ENCODE measurements at regions not wholly inside any gene's neighbourhood (a gene's known extent, or its start where the extent isn't known, plus 50 kb on each side); places are given as distances from the start of the nearest gene placed in this dataset.
"Not testable (repeated sequence)": the region's sequence is repeated elsewhere in the genome, so short reads cannot be mapped to it uniquely, and the experiment has no call there.

GRCh38 chr3:73179601-73180000 lies 118.1 kb downstream of the EBLN2 start:
- DNase-seq (ENCODE audit: low read depth) = no peak

- no peak for DNase-seq (ENCODE audit: low read depth)
Measured at GRCh38 chr3:73186741-73187140, 125.3 kb downstream of the EBLN2 start.

GRCh38 chr3:73187328-73187727 lies 125.9 kb downstream of the EBLN2 start:
- DNase-seq (ENCODE audit: low read depth) = no peak

GRCh38 chr3:73188707-73189106 lies 127.2 kb downstream of the EBLN2 start:
- no peak for DNase-seq (ENCODE audit: low read depth)

- no peak for DNase-seq (ENCODE audit: low read depth)
Measured at GRCh38 chr3:73192036-73192738, 130.7 kb downstream of the EBLN2 start.

GRCh38 chr3:73193943-73194342 lies 132.5 kb downstream of the EBLN2 start:
- not testable (repeated sequence) for DNase-seq (ENCODE audit: low read depth)

- DNase-seq (ENCODE audit: low read depth) = no peak
Measured at GRCh38 chr3:73197187-73197586, 135.7 kb downstream of the EBLN2 start.

GRCh38 chr3:73203101-73203500 lies 141.6 kb downstream of the EBLN2 start:
- DNase-seq (ENCODE audit: low read depth) = no peak

GRCh38 chr3:73203633-73204032 lies 142.2 kb downstream of the EBLN2 start:
- no peak for DNase-seq (ENCODE audit: low read depth)

GRCh38 chr3:73204841-73205240 lies 143.4 kb downstream of the EBLN2 start:
- DNase-seq (ENCODE audit: low read depth) = no peak

- no peak for DNase-seq (ENCODE audit: low read depth)
Measured at GRCh38 chr3:73206030-73206429, 144.6 kb downstream of the EBLN2 start.

GRCh38 chr3:73207946-73208440 lies 146.5 kb downstream of the EBLN2 start:
- DNase-seq (ENCODE audit: low read depth) = no peak

- no peak for DNase-seq (ENCODE audit: low read depth)
Measured at GRCh38 chr3:73210759-73211158, 149.3 kb downstream of the EBLN2 start.

GRCh38 chr3:73212683-73213082 lies 151.2 kb downstream of the EBLN2 start:
- no peak for DNase-seq (ENCODE audit: low read depth)

- DNase-seq (ENCODE audit: low read depth) = no peak
Measured at GRCh38 chr3:73213896-73214295, 152.4 kb downstream of the EBLN2 start.

- DNase-seq (ENCODE audit: low read depth) = no peak
Measured at GRCh38 chr3:73214846-73215245, 153.4 kb downstream of the EBLN2 start.

- DNase-seq (ENCODE audit: low read depth) = no peak
Measured at GRCh38 chr3:73215281-73215680, 153.8 kb downstream of the EBLN2 start.

- DNase-seq (ENCODE audit: low read depth) = no peak
Measured at GRCh38 chr3:73215901-73216300, 154.4 kb downstream of the EBLN2 start.

GRCh38 chr3:73216310-73216709 lies 154.9 kb downstream of the EBLN2 start:
- DNase-seq (ENCODE audit: low read depth) = no peak

GRCh38 chr3:73222126-73222525 lies 160.7 kb downstream of the EBLN2 start:
- no peak for DNase-seq (ENCODE audit: low read depth)

GRCh38 chr3:73225146-73225855 lies 163.8 kb downstream of the EBLN2 start:
- no peak for DNase-seq (ENCODE audit: low read depth)

GRCh38 chr3:73225991-73226390 lies 164.5 kb downstream of the EBLN2 start:
- DNase-seq (ENCODE audit: low read depth) = no peak

- no peak for DNase-seq (ENCODE audit: low read depth)
Measured at GRCh38 chr3:73228000-73228399, 166.5 kb downstream of the EBLN2 start.

- no peak for DNase-seq (ENCODE audit: low read depth)
Measured at GRCh38 chr3:73228437-73228836, 167.0 kb downstream of the EBLN2 start.

All from non-pigmented ciliary epithelial cell (primary cell).